Fibroblast of lung (primary cell): ENCODE measurements at regions not wholly inside any gene's neighbourhood (a gene's known extent, or its start where the extent isn't known, plus 50 kb on each side); places are given as distances from the start of the nearest gene placed in this dataset.

Experiments used
- DNase-seq, 2 donors: peaks; one replicate each; pipeline versions ENCODE4 v3.0.0 to v3.0.0-alpha.2; 2010; ENCODE audit warnings: low read depth in 2 of 2
- H2AFZ ChIP-seq: 2 replicates; pipeline ENCODE4 v1.5.1; 2012; ENCODE audit warnings: low read length, control low read depth, inconsistent platforms
- H3K27ac ChIP-seq: 2 replicates; pipeline ENCODE4 v1.5.1; 2011; ENCODE audit warnings: low read length, control low read depth; ENCODE audit not compliant: insufficient read depth
- H3K27me3 ChIP-seq: 2 replicates; pipeline ENCODE4 v1.5.1; 2011; ENCODE audit warnings: mild to moderate bottlenecking, low read length; ENCODE audit not compliant: control insufficient read depth, insufficient read depth
- H3K36me3 ChIP-seq: 2 replicates; pipeline ENCODE4 v1.5.1; 2011; ENCODE audit warnings: low read length; ENCODE audit not compliant: control insufficient read depth, insufficient read depth
- H3K4me1 ChIP-seq: 2 replicates; pipeline ENCODE4 v1.5.1; 2011; ENCODE audit warnings: low read length; ENCODE audit not compliant: control insufficient read depth, insufficient read depth; ENCODE audit errors: extremely low read depth
- H3K4me2 ChIP-seq: 2 replicates; pipeline ENCODE4 v1.5.1; 2011; ENCODE audit warnings: low read length, control low read depth; ENCODE audit not compliant: insufficient read depth; ENCODE audit errors: extremely low read depth
- H3K4me3 ChIP-seq, 4 experiments: fragments of 200-600 bp in 1 of 4; sonication (generic) in 1 of 4; replicated peaks in 1 of 4; 2 replicates each; pipeline ENCODE4 v1.5.1; 2011 to 2016; ENCODE audit warnings: low read length in 4 of 4, low read depth in 3 of 4, mild to moderate bottlenecking in 3 of 4, control low read depth in 2 of 4, inconsistent platforms in 1 of 4, mixed read lengths in 1 of 4; ENCODE audit not compliant: insufficient read depth in 1 of 4; ENCODE audit errors: control extremely low read depth in 1 of 4
- H3K79me2 ChIP-seq: 2 replicates; pipeline ENCODE4 v1.5.1; 2012; ENCODE audit warnings: mild to moderate bottlenecking, low read length, inconsistent platforms; ENCODE audit not compliant: control insufficient read depth, insufficient read depth
- H3K9ac ChIP-seq: 2 replicates; pipeline ENCODE4 v1.5.1; 2011; ENCODE audit warnings: mild to moderate bottlenecking, low read length, control low read depth; ENCODE audit not compliant: insufficient read depth
- H3K9me3 ChIP-seq: 2 replicates; pipeline ENCODE4 v1.5.1; 2012; ENCODE audit warnings: low read depth, low read length; ENCODE audit not compliant: control insufficient read depth, insufficient read depth
- H4K20me1 ChIP-seq: 2 replicates; pipeline ENCODE4 v1.5.1; 2011; ENCODE audit warnings: low read length; ENCODE audit not compliant: control insufficient read depth, insufficient read depth; ENCODE audit errors: extremely low read depth
- EZH2 ChIP-seq: IDR thresholded peaks from 2 replicates; pipeline ENCODE4 v1.5.1; 2012; ENCODE audit warnings: low read length, control low read depth, mild to moderate bottlenecking; ENCODE audit errors: missing control alignments
- TF ChIP-seq, protein P1 (sequence below), 2 donors: IDR thresholded peaks in 1 of 2; conservative IDR thresholded peaks in 1 of 2; 1 replicate in 1 of 2; 2 replicates in 1 of 2; pipeline ENCODE4 v1.5.1; 2011 to 2012; ENCODE audit warnings: low read length in 2 of 2, control low read depth in 1 of 2, inconsistent platforms in 1 of 2, low read depth in 1 of 2, mild to moderate bottlenecking in 1 of 2

DNA sequence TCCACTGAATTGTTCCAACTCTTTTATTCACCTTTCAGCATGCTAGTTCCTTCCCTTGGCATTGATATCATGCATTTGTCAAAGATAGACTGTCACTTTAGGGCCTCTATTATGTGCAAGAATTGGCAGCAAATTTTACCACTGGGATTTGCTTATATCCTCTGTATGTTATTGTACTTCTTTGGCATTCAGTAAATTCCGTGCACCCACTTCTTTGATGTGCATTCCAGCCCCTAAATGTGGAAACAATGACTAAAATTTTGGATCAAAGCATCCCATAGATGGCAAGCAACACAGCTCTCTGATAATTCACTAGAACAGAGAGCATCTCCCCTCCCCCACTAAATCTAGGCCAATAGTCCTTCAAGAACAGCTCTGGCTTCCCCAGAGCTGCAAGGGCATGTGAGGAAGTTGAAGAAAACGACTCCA is 399.0 kb upstream of the HNRNPA3 start:
- Histone ChIP-seq H3K9me3 (no peaks in the 10 kb centered on the region), H3K4me1 (no peaks in the 10 kb centered on the region), H3K36me3 (no peaks in the 10 kb centered on the region), H3K4me3 (no peak overlapping the region), H3K79me2 (no peaks in the 10 kb centered on the region), H3K4me2 (no peak overlapping the region), H4K20me1 (no peaks in the 10 kb centered on the region), H3K9ac (no peak overlapping the region), H3K27me3 (no peaks in the 10 kb centered on the region), H2AFZ (no peak overlapping the region), H3K27ac (no peak overlapping the region)
- DNase-seq = no peak
- TF ChIP-seq EZH2 = no peak
- TF ChIP-seq, protein P1, sequence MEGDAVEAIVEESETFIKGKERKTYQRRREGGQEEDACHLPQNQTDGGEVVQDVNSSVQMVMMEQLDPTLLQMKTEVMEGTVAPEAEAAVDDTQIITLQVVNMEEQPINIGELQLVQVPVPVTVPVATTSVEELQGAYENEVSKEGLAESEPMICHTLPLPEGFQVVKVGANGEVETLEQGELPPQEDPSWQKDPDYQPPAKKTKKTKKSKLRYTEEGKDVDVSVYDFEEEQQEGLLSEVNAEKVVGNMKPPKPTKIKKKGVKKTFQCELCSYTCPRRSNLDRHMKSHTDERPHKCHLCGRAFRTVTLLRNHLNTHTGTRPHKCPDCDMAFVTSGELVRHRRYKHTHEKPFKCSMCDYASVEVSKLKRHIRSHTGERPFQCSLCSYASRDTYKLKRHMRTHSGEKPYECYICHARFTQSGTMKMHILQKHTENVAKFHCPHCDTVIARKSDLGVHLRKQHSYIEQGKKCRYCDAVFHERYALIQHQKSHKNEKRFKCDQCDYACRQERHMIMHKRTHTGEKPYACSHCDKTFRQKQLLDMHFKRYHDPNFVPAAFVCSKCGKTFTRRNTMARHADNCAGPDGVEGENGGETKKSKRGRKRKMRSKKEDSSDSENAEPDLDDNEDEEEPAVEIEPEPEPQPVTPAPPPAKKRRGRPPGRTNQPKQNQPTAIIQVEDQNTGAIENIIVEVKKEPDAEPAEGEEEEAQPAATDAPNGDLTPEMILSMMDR (conservative IDR thresholded peaks at IDR 0.05 in 1 of 2, IDR thresholded peaks at IDR 0.05 in 1 of 2; ENCODE audit: low read depth in 1 of 2, low read length in 2 of 2) = no peak

- no peaks in the 10 kb centered on the region for H3K79me2 ChIP-seq
- H3K9me3 ChIP-seq = no peaks in the 10 kb centered on the region
- H3K27me3 ChIP-seq = no peaks in the 10 kb centered on the region
- H4K20me1 ChIP-seq = no peaks in the 10 kb centered on the region
- no peak for DNase-seq
- no peak overlapping the region for H3K9ac ChIP-seq
- no peaks in the 10 kb centered on the region for H3K36me3 ChIP-seq
- no peak for TF ChIP-seq EZH2
- TF ChIP-seq, protein P1 (conservative IDR thresholded peaks at IDR 0.05 in 1 of 2, IDR thresholded peaks at IDR 0.05 in 1 of 2; ENCODE audit: low read depth in 1 of 2, low read length in 2 of 2) = no peak
- no peak overlapping the region for H3K4me2 ChIP-seq
- no peak overlapping the region for H3K27ac ChIP-seq
- H2AFZ ChIP-seq = no peak overlapping the region
- H3K4me3 ChIP-seq = no peak overlapping the region
- H3K4me1 ChIP-seq = no peaks in the 10 kb centered on the region
Observed at GRCh38 chr2:176814274-176814673, 398.3 kb upstream of the HNRNPA3 start.

DNA sequence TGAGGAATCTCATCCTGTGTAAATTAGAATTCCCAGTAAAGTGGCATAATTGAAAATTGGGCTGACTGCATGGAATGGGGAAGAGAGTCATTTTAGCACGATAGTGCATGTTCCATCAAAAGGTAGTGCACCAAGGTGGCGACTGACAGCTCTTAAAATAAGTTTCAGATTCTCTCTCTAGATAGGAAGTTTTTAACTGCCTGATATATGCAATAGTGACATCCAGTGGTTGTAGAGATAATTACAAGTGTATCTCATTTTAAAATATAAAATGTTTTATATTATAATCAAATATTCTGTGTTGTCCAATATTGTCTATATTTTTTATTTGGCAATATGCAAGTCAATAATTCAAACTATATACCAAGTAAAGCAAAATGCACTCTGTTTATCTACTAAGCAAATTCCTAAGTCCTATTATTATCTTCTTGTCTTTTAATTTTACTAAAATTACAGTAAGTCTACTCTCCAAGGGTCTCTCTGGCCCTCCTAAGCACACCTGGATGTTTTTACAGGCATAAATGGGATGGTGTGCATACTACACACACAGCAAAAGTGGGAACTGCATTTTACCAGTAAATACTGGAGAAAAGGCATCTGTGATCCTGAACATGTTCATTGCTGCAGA is 397.7 kb upstream of the HNRNPA3 start:
- H3K79me2 ChIP-seq = no peaks in the 10 kb centered on the region
- H3K4me2 ChIP-seq = no peak overlapping the region
- DNase-seq = peak; percentile 6 to 41

More for the DNA sequence above, 397.7 kb upstream of the HNRNPA3 start:
- no peak for TF ChIP-seq EZH2
- TF ChIP-seq, protein P1 (conservative IDR thresholded peaks at IDR 0.05 in 1 of 2, IDR thresholded peaks at IDR 0.05 in 1 of 2; ENCODE audit: low read depth in 1 of 2, low read length in 2 of 2) = peak in 1 of 2 donors; percentile 49
- Histone ChIP-seq H3K9ac (no peak overlapping the region), H3K27me3 (no peaks in the 10 kb centered on the region), H3K27ac (no peak overlapping the region), H3K4me3 (no peak overlapping the region), H3K4me1 (no peaks in the 10 kb centered on the region), H4K20me1 (no peaks in the 10 kb centered on the region), H2AFZ (no peak overlapping the region), H3K36me3 (no peaks in the 10 kb centered on the region), H3K9me3 (no peaks in the 10 kb centered on the region)
